ENCODE measurements at regions not wholly inside any gene's neighbourhood (a gene's known extent, or its start where the extent isn't known, plus 50 kb on each side); places are given as distances from the start of the nearest gene placed in this dataset.

DNA sequence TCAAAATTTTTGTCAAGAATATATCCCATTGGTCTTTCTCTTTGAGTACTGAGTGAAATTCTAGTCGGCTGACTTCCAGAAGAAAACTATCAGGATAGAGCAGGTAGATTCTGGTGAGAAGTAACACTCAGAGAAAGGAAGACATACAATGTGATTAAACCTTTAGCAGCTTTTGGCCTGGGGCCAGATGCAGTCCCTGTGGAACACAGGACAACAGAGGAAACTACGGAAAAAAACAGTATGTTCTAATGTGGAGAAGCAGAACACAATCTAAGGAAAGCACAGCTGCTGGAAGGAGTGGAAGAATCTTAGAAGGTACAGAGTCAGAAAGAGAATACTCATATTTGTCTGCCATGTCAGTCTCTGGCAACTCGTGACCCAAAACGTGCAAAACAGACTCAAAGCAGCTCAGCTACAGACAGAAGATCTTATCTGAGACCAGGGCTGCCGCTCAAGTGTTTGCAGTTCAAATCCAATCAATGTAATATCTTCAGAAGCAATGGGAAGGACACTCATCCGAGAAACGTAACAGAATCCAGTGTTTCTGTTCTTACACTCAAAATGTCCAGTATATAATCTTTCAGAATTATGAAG, 283.8 kb downstream of the MRPL39 start:
- DNase-seq (ENCODE audit: low spot score) (no peak), ATAC-seq (ENCODE audit: insufficient number of reproducible peaks, low FRiP score, low read depth) (no peak)
- H3K27me3 ChIP-seq (replicated peaks; ENCODE audit: insufficient read depth) = no peaks in the 10 kb centered on the region
- H3K4me1 ChIP-seq (ENCODE audit: control insufficient read depth in 1 of 2, low read depth in 2 of 2) = no peaks in the 10 kb centered on the region
- TF ChIP-seq, protein P1, sequence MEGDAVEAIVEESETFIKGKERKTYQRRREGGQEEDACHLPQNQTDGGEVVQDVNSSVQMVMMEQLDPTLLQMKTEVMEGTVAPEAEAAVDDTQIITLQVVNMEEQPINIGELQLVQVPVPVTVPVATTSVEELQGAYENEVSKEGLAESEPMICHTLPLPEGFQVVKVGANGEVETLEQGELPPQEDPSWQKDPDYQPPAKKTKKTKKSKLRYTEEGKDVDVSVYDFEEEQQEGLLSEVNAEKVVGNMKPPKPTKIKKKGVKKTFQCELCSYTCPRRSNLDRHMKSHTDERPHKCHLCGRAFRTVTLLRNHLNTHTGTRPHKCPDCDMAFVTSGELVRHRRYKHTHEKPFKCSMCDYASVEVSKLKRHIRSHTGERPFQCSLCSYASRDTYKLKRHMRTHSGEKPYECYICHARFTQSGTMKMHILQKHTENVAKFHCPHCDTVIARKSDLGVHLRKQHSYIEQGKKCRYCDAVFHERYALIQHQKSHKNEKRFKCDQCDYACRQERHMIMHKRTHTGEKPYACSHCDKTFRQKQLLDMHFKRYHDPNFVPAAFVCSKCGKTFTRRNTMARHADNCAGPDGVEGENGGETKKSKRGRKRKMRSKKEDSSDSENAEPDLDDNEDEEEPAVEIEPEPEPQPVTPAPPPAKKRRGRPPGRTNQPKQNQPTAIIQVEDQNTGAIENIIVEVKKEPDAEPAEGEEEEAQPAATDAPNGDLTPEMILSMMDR (IDR thresholded peaks at IDR 0.05) = no peak
- H3K9me3 ChIP-seq = no peaks in the 10 kb centered on the region
- H3K4me3 ChIP-seq = no peak overlapping the region
- H3K27ac ChIP-seq = no peak overlapping the region
- no peaks in the 10 kb centered on the region for H3K36me3 ChIP-seq

DNA sequence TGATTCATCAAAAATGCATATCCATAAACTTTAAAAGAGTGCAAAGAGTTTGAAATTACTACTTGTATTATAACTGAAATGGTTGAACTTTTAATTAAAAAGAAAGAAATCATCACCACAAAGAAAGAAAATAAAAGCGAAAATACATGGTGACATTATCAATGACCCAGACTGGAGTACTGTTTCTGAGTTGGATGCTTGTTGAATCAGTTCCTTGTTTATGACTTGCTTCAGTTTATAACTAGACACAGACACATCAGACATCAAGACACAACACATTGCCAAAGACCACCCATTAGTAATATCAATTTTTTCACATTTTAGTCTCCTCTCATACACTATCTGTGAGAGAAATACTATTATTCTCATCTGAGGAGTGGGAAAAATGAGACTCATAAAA, 293.0 kb downstream of the MRPL39 start:
- no peak for DNase-seq (ENCODE audit: low spot score)
- H3K4me1 ChIP-seq (ENCODE audit: control insufficient read depth in 1 of 2, low read depth in 2 of 2) = no peaks in the 10 kb centered on the region
- no peak overlapping the region for H3K4me3 ChIP-seq
- no peaks in the 10 kb centered on the region for H3K27me3 ChIP-seq (replicated peaks; ENCODE audit: insufficient read depth)
- H3K27ac ChIP-seq = no peak overlapping the region
- H3K9me3 ChIP-seq = no peaks in the 10 kb centered on the region
- no peaks in the 10 kb centered on the region for H3K36me3 ChIP-seq
- no peak for ATAC-seq (ENCODE audit: insufficient number of reproducible peaks, low FRiP score, low read depth)
- TF ChIP-seq, protein P1 (IDR thresholded peaks at IDR 0.05) = no peak

DNA sequence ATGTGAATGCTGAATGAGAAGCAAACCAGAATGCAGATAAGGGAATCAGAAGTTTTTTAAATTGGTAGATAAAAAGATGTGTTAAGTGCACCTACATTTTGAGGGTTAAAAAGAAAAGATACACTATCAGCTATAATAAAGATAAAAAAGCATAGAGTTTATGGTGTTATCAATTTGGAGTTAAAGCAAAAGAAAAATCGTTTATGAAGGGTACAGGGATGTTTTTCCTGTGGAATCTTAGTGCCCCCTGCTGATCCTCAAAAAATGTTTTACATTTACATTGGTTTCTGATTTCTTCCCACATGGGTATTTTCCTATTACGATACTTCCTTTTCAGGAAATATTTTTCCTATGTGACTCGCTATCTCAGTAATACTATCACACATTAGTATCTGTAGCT, 293.5 kb downstream of the MRPL39 start:
- peaks cover 2% of the 10 kb centered on the region for H3K9me3 ChIP-seq
- H3K36me3 ChIP-seq = no peaks in the 10 kb centered on the region
- no peak overlapping the region for H3K27ac ChIP-seq
- H3K27me3 ChIP-seq (replicated peaks; ENCODE audit: insufficient read depth) = no peaks in the 10 kb centered on the region
- no peak for ATAC-seq (ENCODE audit: insufficient number of reproducible peaks, low FRiP score, low read depth)
- no peak for DNase-seq (ENCODE audit: low spot score)
- TF ChIP-seq, protein P1 (IDR thresholded peaks at IDR 0.05) = no peak
- no peaks in the 10 kb centered on the region for H3K4me1 ChIP-seq (ENCODE audit: control insufficient read depth in 1 of 2, low read depth in 2 of 2)
- H3K4me3 ChIP-seq = no peak overlapping the region

DNA sequence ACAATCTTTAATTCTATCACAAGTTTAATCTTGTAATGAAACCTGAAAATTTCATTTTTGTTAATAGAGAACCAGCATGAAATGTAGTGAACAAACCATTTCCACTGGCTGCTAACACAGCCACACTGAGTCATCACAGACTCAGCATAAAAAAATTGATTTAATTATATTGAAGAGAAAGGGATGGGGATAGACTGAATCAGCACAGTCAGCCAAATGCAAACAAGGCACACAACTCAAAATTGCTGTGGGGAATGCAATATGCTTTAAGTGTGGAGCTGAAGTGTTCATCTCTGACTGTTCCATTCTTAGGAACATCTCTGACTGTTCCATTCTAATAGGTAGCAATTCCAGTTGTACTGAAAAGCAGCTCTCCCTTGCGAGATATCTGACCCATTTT, 299.8 kb downstream of the MRPL39 start:
- Histone ChIP-seq H3K27me3 (replicated peaks; ENCODE audit: insufficient read depth) (no peaks in the 10 kb centered on the region), H3K4me1 (ENCODE audit: control insufficient read depth in 1 of 2, low read depth in 2 of 2) (no peaks in the 10 kb centered on the region), H3K9me3 (peaks cover 5% of the 10 kb centered on the region), H3K4me3 (no peak overlapping the region), H3K36me3 (no peaks in the 10 kb centered on the region), H3K27ac (no peak overlapping the region)
- TF ChIP-seq, protein P1 (IDR thresholded peaks at IDR 0.05) = no peak
- DNase-seq (ENCODE audit: low spot score) (no peak), ATAC-seq (ENCODE audit: insufficient number of reproducible peaks, low FRiP score, low read depth) (no peak)

DNA sequence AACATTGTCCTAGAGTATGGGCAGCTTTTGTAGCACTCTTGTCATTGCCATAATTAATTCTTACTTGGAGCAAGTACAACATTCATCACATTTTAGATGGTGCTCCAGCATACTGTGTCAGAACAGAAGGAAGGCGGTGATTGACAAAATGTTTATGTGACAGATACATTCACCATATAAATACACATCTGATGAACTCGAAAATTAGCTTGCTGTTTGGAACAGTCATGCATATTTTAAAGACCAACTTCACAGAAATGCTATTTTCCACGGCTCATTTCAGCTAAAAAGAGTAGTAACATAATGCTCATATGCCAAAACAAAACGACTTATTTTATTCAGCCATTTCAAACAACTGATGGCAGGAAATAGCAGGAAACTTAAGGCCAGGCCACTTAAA, 302.7 kb downstream of the MRPL39 start:
- Histone ChIP-seq H3K4me1 (ENCODE audit: control insufficient read depth in 1 of 2, low read depth in 2 of 2) (no peaks in the 10 kb centered on the region), H3K9me3 (peaks cover 5% of the 10 kb centered on the region), H3K27ac (no peak overlapping the region), H3K36me3 (no peaks in the 10 kb centered on the region), H3K27me3 (replicated peaks; ENCODE audit: insufficient read depth) (no peaks in the 10 kb centered on the region), H3K4me3 (no peak overlapping the region)
- ATAC-seq (ENCODE audit: insufficient number of reproducible peaks, low FRiP score, low read depth) (no peak), DNase-seq (ENCODE audit: low spot score) (no peak)
- TF ChIP-seq, protein P1 (IDR thresholded peaks at IDR 0.05) = no peak
